Stimulated activated CD8-positive, alpha-beta memory T cell treated with anti-CD3 and anti-CD28 coated beads, Interleukin-15, amount 100 ng/mL, for 24 hours (primary cell): ENCODE measurements at regions not wholly inside any gene's neighbourhood (a gene's known extent, or its start where the extent isn't known, plus 50 kb on each side); places are given as distances from the start of the nearest gene placed in this dataset.
"Not testable (repeated sequence)": the region's sequence is repeated elsewhere in the genome, so short reads cannot be mapped to it uniquely, and the experiment has no call there.

Experiments used
- DNase-seq: peaks from one replicate; pipeline ENCODE4 v3.0.0-alpha.2; 2020; ENCODE audit warnings: low read depth

GRCh38 chr1:10940838-10941237 lies 71.6 kb upstream of the TARDBP start:
- no peak for DNase-seq

GRCh38 chr1:10941891-10942541 lies 70.4 kb upstream of the TARDBP start:
- DNase-seq, result peak; percentile 72

GRCh38 chr1:10942542-10942912 lies 69.9 kb upstream of the TARDBP start:
- DNase-seq, result no peak

GRCh38 chr1:10943041-10943440 lies 69.4 kb upstream of the TARDBP start:
- no peak for DNase-seq

GRCh38 chr1:10943991-10944730 lies 68.3 kb upstream of the TARDBP start:
- DNase-seq, result no peak

GRCh38 chr1:10945991-10946509 lies 66.4 kb upstream of the TARDBP start:
- no peak for DNase-seq

- no peak for DNase-seq
These were observed 65.3 kb upstream of the TARDBP start for GRCh38 chr1:10947181-10947580.

- no peak for DNase-seq
These were observed 64.6 kb upstream of the TARDBP start for GRCh38 chr1:10947691-10948462.

GRCh38 chr1:10948463-10948775 lies 64.0 kb upstream of the TARDBP start:
- no peak for DNase-seq

GRCh38 chr1:10950316-10951172 lies 61.9 kb upstream of the TARDBP start:
- DNase-seq, result no peak

- DNase-seq, result not testable (repeated sequence)
These were observed 61.2 kb upstream of the TARDBP start for GRCh38 chr1:10951298-10951697.

- DNase-seq, result no peak
These were observed 60.5 kb upstream of the TARDBP start for GRCh38 chr1:10951961-10952360.

- DNase-seq, result no peak
These were observed 58.8 kb upstream of the TARDBP start for GRCh38 chr1:10953505-10954193.

- no peak for DNase-seq
These were observed 55.3 kb upstream of the TARDBP start for GRCh38 chr1:10957133-10957532.

- DNase-seq, result no peak
These were observed 53.8 kb upstream of the TARDBP start for GRCh38 chr1:10958614-10959013.

GRCh38 chr1:10960411-10961299 lies 51.8 kb upstream of the TARDBP start:
- peak; percentile 68 for DNase-seq

GRCh38 chr1:10961300-10961833 lies 51.1 kb upstream of the TARDBP start:
- DNase-seq, result no peak

GRCh38 chr1:10962483-10962882 lies 50.0 kb upstream of the TARDBP start:
- no peak for DNase-seq
